NCI-H1436 (cell line): ENCODE measurements at regions not wholly inside any gene's neighbourhood (a gene's known extent, or its start where the extent isn't known, plus 50 kb on each side); places are given as distances from the start of the nearest gene placed in this dataset.
"Not testable (repeated sequence)": the region's sequence is repeated elsewhere in the genome, so short reads cannot be mapped to it uniquely, and the experiment has no call there.

ENCODE experiments used
- DNase-seq: peaks from one replicate; lab custom pipeline; 2025; lab: John Stamatoyannopoulos, UW

- DNase-seq, result no peak
Observed at GRCh38 chr2:220556658-220557057, 929.2 kb downstream of the SLC4A3 start.

- DNase-seq, result no peak
Observed at GRCh38 chr2:220560192-220560591, 932.8 kb downstream of the SLC4A3 start.

- DNase-seq, result no peak
Observed at GRCh38 chr2:220562375-220563140, 935.1 kb downstream of the SLC4A3 start.

GRCh38 chr2:220568296-220568695 lies 940.9 kb downstream of the SLC4A3 start:
- DNase-seq, result no peak

GRCh38 chr2:220569112-220569897 lies 941.9 kb downstream of the SLC4A3 start:
- DNase-seq, result peak; percentile 90

GRCh38 chr2:220572385-220572784 lies 945.0 kb downstream of the SLC4A3 start:
- DNase-seq, result no peak

GRCh38 chr2:220574038-220574437 lies 946.6 kb downstream of the SLC4A3 start:
- no peak for DNase-seq

- DNase-seq, result no peak
Observed at GRCh38 chr2:220575963-220576362, 948.5 kb downstream of the SLC4A3 start.

- DNase-seq, result no peak
Observed at GRCh38 chr2:220579452-220579851, 952.0 kb downstream of the SLC4A3 start.

- DNase-seq, result no peak
Observed at GRCh38 chr2:220580113-220580512, 952.7 kb downstream of the SLC4A3 start.

- DNase-seq, result no peak
Observed at GRCh38 chr2:220583725-220584124, 956.3 kb downstream of the SLC4A3 start.

- DNase-seq, result no peak
Observed at GRCh38 chr2:220585241-220585640, 957.8 kb downstream of the SLC4A3 start.

GRCh38 chr2:220586980-220587530 lies 959.6 kb downstream of the SLC4A3 start:
- no peak for DNase-seq

GRCh38 chr2:220588148-220588547 lies 960.7 kb downstream of the SLC4A3 start:
- no peak for DNase-seq

GRCh38 chr2:220590476-220590875 lies 963.0 kb downstream of the SLC4A3 start:
- no peak for DNase-seq

- no peak for DNase-seq
Observed at GRCh38 chr2:220593526-220593925, 966.1 kb downstream of the SLC4A3 start.

GRCh38 chr2:220601674-220602073 lies 970.4 kb downstream of the EPHA4 start:
- no peak for DNase-seq

GRCh38 chr2:220613004-220613403 lies 959.1 kb downstream of the EPHA4 start:
- not testable (repeated sequence) for DNase-seq

GRCh38 chr2:220614064-220614463 lies 958.0 kb downstream of the EPHA4 start:
- no peak for DNase-seq

GRCh38 chr2:220619525-220620220 lies 952.4 kb downstream of the EPHA4 start:
- peak; percentile 17 for DNase-seq

- DNase-seq, result no peak
Observed at GRCh38 chr2:220626603-220627002, 945.5 kb downstream of the EPHA4 start.

- DNase-seq, result no peak
Observed at GRCh38 chr2:220628252-220628651, 943.9 kb downstream of the EPHA4 start.
